ENCODE measurements at regions not wholly inside any gene's neighbourhood (a gene's known extent, or its start where the extent isn't known, plus 50 kb on each side); places are given as distances from the start of the nearest gene placed in this dataset.

DNA sequence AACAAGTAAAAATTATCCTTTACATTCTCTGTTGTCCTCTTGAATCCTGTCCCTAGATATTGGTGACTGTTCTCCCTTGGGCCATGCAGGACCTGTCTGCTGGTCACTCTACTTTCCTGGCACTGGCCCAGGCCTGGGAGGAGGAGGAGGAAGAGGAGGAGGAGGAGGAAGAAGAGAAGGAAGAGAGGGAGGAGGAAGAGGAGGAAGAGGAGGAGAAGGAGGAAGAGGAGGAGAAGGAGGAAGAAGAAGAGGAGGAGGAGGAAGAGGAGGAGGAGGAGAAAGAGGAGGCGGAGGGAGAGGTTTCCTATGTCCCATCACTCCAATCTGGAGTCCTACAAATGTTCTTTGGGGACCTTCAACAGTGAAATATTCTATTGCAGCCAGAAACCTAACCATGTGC, 97.3 kb upstream of the NAMPT start:
- TF ChIP-seq, protein P1, sequence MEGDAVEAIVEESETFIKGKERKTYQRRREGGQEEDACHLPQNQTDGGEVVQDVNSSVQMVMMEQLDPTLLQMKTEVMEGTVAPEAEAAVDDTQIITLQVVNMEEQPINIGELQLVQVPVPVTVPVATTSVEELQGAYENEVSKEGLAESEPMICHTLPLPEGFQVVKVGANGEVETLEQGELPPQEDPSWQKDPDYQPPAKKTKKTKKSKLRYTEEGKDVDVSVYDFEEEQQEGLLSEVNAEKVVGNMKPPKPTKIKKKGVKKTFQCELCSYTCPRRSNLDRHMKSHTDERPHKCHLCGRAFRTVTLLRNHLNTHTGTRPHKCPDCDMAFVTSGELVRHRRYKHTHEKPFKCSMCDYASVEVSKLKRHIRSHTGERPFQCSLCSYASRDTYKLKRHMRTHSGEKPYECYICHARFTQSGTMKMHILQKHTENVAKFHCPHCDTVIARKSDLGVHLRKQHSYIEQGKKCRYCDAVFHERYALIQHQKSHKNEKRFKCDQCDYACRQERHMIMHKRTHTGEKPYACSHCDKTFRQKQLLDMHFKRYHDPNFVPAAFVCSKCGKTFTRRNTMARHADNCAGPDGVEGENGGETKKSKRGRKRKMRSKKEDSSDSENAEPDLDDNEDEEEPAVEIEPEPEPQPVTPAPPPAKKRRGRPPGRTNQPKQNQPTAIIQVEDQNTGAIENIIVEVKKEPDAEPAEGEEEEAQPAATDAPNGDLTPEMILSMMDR (IDR thresholded peaks at IDR 0.05): no peak
- TF ChIP-seq POLR2A (IDR thresholded peaks at IDR 0.05): no peak
